Neural crest cell (in vitro differentiated cells): ENCODE measurements at regions not wholly inside any gene's neighbourhood (a gene's known extent, or its start where the extent isn't known, plus 50 kb on each side); places are given as distances from the start of the nearest gene placed in this dataset.
"Not testable (repeated sequence)": the region's sequence is repeated elsewhere in the genome, so short reads cannot be mapped to it uniquely, and the experiment has no call there.

Experiments used
- DNase-seq: peaks from one replicate; pipeline ENCODE4 v3.0.0; 2021; ENCODE audit warnings: low read depth, mixed read lengths, low spot score
- H3K27ac Mint-ChIP-seq: one replicate; pipeline ENCODE4 v1.8.0; 2021; ENCODE audit warnings: mild to moderate bottlenecking, mixed read lengths; ENCODE audit not compliant: unreplicated experiment
- H3K27me3 Mint-ChIP-seq: 2 replicates; pipeline ENCODE4 v1.8.0; 2021; ENCODE audit warnings: low read depth, mild to moderate bottlenecking, mixed read lengths
- H3K36me3 Mint-ChIP-seq: 2 replicates; pipeline ENCODE4 v1.8.0; 2021; ENCODE audit warnings: low read depth, mild to moderate bottlenecking, mixed read lengths
- H3K4me1 Mint-ChIP-seq: 2 replicates; pipeline ENCODE4 v1.8.0; 2021; ENCODE audit warnings: mixed read lengths
- H3K4me3 Mint-ChIP-seq: one replicate; pipeline ENCODE4 v1.8.0; 2021; ENCODE audit warnings: mild to moderate bottlenecking, mixed read lengths
- H3K9me3 Mint-ChIP-seq: 2 replicates; pipeline ENCODE4 v1.8.0; 2021; ENCODE audit warnings: mixed read lengths
- CTCF ChIP-seq: fragments of 200-600 bp; sonication (generic); conservative IDR thresholded peaks from 2 replicates; pipeline ENCODE4 v1.5.0; 2021; ENCODE audit warnings: antibody characterized with exemption, mild to moderate bottlenecking

- Mint-ChIP-seq H3K4me1 (peaks cover 10% of the 10 kb centered on the region), H3K27ac (no peak overlapping the region), H3K27me3 (no peaks in the 10 kb centered on the region), H3K4me3 (no peak overlapping the region), H3K36me3 (no peaks in the 10 kb centered on the region), H3K9me3 (peaks cover 7% of the 10 kb centered on the region)
- TF ChIP-seq CTCF, result no peak
- no peak for DNase-seq
Observed at GRCh38 chr7:97421307-97421930, 303.9 kb downstream of the SDHAF3 start.

- no peak for DNase-seq
- H3K27me3 Mint-ChIP-seq, result no peaks in the 10 kb centered on the region
- H3K36me3 Mint-ChIP-seq, result no peaks in the 10 kb centered on the region
- no peak overlapping the region for H3K27ac Mint-ChIP-seq
- H3K4me3 Mint-ChIP-seq, result no peak overlapping the region
- peaks cover 7% of the 10 kb centered on the region for H3K9me3 Mint-ChIP-seq
- H3K4me1 Mint-ChIP-seq, result peaks cover 14% of the 10 kb centered on the region
- TF ChIP-seq CTCF, result no peak
Observed at GRCh38 chr7:97422046-97422445, 304.5 kb downstream of the SDHAF3 start.

- no peak overlapping the region for H3K27ac Mint-ChIP-seq
- DNase-seq, result no peak
- H3K4me1 Mint-ChIP-seq, result peaks cover 7% of the 10 kb centered on the region
- no peaks in the 10 kb centered on the region for H3K27me3 Mint-ChIP-seq
- no peak overlapping the region for H3K4me3 Mint-ChIP-seq
- TF ChIP-seq CTCF, result no peak
- peaks cover 2% of the 10 kb centered on the region for H3K9me3 Mint-ChIP-seq
- H3K36me3 Mint-ChIP-seq, result no peaks in the 10 kb centered on the region
Observed at GRCh38 chr7:97430006-97430405, 301.9 kb upstream of the TAC1 start.

GRCh38 chr7:97439637-97440214 is 292.2 kb upstream of the TAC1 start:
- peaks cover 8% of the 10 kb centered on the region for H3K9me3 Mint-ChIP-seq
- H3K36me3 Mint-ChIP-seq, result peaks cover 7% of the 10 kb centered on the region
- TF ChIP-seq CTCF, result no peak
- no peak for DNase-seq
- H3K27ac Mint-ChIP-seq, result no peak overlapping the region
- no peak overlapping the region for H3K4me3 Mint-ChIP-seq
- H3K4me1 Mint-ChIP-seq, result no peaks in the 10 kb centered on the region
- H3K27me3 Mint-ChIP-seq, result peaks cover 10% of the 10 kb centered on the region

GRCh38 chr7:97446361-97446760 is 285.5 kb upstream of the TAC1 start:
- no peak for TF ChIP-seq CTCF
- Mint-ChIP-seq H3K9me3 (peaks cover 12% of the 10 kb centered on the region), H3K4me1 (no peaks in the 10 kb centered on the region), H3K27me3 (no peaks in the 10 kb centered on the region), H3K4me3 (no peak overlapping the region), H3K36me3 (peaks cover 4% of the 10 kb centered on the region), H3K27ac (no peak overlapping the region)
- no peak for DNase-seq

GRCh38 chr7:97449448-97449847 is 282.4 kb upstream of the TAC1 start:
- H3K27ac Mint-ChIP-seq, H3K27me3 Mint-ChIP-seq, H3K36me3 Mint-ChIP-seq, H3K4me3 Mint-ChIP-seq, DNase-seq, H3K4me1 Mint-ChIP-seq, H3K9me3 Mint-ChIP-seq: not testable (repeated sequence)
